HCT116 (cell line): ENCODE measurements at regions not wholly inside any gene's neighbourhood (a gene's known extent, or its start where the extent isn't known, plus 50 kb on each side); places are given as distances from the start of the nearest gene placed in this dataset.

Experiments
- ATAC-seq: fragments of 200-7000 bp; cut with Tn5 transposase; 2 replicates; pipeline ENCODE4 v1.9.1; 2020; ENCODE audit warnings: mild to moderate bottlenecking, moderate library complexity
- BruUV-seq: library from RNA; stranded (reverse); fragments of 400-500 nt; replicated peaks from 2 replicates; lab custom pipeline; 2021; lab: Mats Ljungman, UMichigan
- CTCF ChIA-PET: fragments of 300-600 bp; sonication (Branson Sonifier 250); formaldehyde crosslinking; loops from one replicate; lab custom pipeline; 2021; ENCODE audit warnings: antibody characterized with exemption; lab: Charles Lee
- POLR2A ChIA-PET: fragments of 300-600, 350-600 bp; sonication (Branson Sonifier 250); formaldehyde crosslinking; loops from one replicate; lab custom pipeline; 2021; ENCODE audit warnings: antibody characterized with exemption; lab: Charles Lee
- RAD21 ChIA-PET, 2 experiments: fragments of 300-600 bp; sonication (Branson Sonifier 250); formaldehyde crosslinking; loops; one replicate each; lab custom pipeline; 2023; ENCODE audit warnings: low total read pairs in 2 of 2; ENCODE audit not compliant: uncharacterized antibody in 2 of 2, unreplicated experiment in 2 of 2, low non-redundant PET in 1 of 2; lab: Charles Lee
- DNase-seq: peaks from one replicate; pipeline ENCODE4 v3.0.0-alpha.2; 2010; ENCODE audit warnings: low read depth, low spot score
- H2AFZ ChIP-seq: fragments of 200-600 bp; shearing (Covaris generic), sonication (generic); 2 replicates; pipeline ENCODE4 v1.6.1; 2017; ENCODE audit warnings: low read depth, mixed run types, mixed read lengths, antibody characterized with exemption, low read length; ENCODE audit not compliant: poor library complexity, severe bottlenecking
- H3K27ac ChIP-seq: 2 replicates; pipeline ENCODE4 v1.5.1; 2012; ENCODE audit warnings: low read depth, low read length
- H3K27me3 ChIP-seq: fragments of 200-600 bp; sonication (generic); 2 replicates; pipeline ENCODE4 v1.6.1; 2016; ENCODE audit warnings: mixed run types, low read length, mixed read lengths; ENCODE audit not compliant: insufficient read depth
- H3K36me3 ChIP-seq, 2 experiments: fragments of 200-500 bp in 1 of 2; fragments of 200-600 bp in 1 of 2; sonication (Bioruptor generic) in 1 of 2; sonication (generic) in 1 of 2; 2 replicates each; pipeline versions ENCODE4 v1.5.1 to v1.6.1; 2014 to 2016; ENCODE audit warnings: low read length in 2 of 2, inconsistent platforms in 1 of 2, mixed read lengths in 1 of 2, mixed run types in 1 of 2; ENCODE audit not compliant: insufficient read depth in 2 of 2, control insufficient read depth in 1 of 2
- H3K4me1 ChIP-seq, 2 experiments: fragments of 200-600 bp in 1 of 2; sonication (generic) in 1 of 2; 2 replicates each; pipeline versions ENCODE4 v1.5.1 to v1.6.1; 2012 to 2017; ENCODE audit warnings: low read length in 2 of 2, inconsistent platforms in 1 of 2, mild to moderate bottlenecking in 1 of 2, mixed read lengths in 1 of 2, mixed run types in 1 of 2, moderate library complexity in 1 of 2; ENCODE audit not compliant: insufficient read depth in 2 of 2, control insufficient read depth in 1 of 2
- H3K4me2 ChIP-seq: fragments of 200-600 bp; sonication (generic); 2 replicates; pipeline ENCODE4 v1.6.1; 2017; ENCODE audit warnings: mixed run types, low read length, mixed read lengths
- H3K4me3 ChIP-seq, 2 experiments: fragments of 200-600 bp in 1 of 2; sonication (generic) in 1 of 2; replicated peaks in 1 of 2; 2 replicates each; pipeline ENCODE4 v1.5.1; 2011 to 2016; ENCODE audit warnings: low read length in 2 of 2, control low read depth in 1 of 2, low read depth in 1 of 2, mild to moderate bottlenecking in 1 of 2, mixed read lengths in 1 of 2, mixed run types in 1 of 2
- H3K79me2 ChIP-seq: fragments of 200-600 bp; sonication (generic); 2 replicates; pipeline ENCODE4 v1.6.1; 2017; ENCODE audit warnings: mild to moderate bottlenecking, mixed run types, low read length, moderate library complexity, mixed read lengths; ENCODE audit not compliant: insufficient read depth
- H3K9ac ChIP-seq: fragments of 200-600 bp; sonication (generic); 2 replicates; pipeline ENCODE4 v1.6.1; 2016; ENCODE audit warnings: low read length, mixed read lengths
- H3K9me2 ChIP-seq: fragments of 200-600 bp; sonication (generic), shearing (Covaris generic); 2 replicates; pipeline ENCODE4 v1.6.1; 2017; ENCODE audit warnings: mixed run types, mild to moderate bottlenecking, moderate library complexity; ENCODE audit not compliant: insufficient read depth
- H3K9me3 ChIP-seq, 2 experiments: fragments of 200-500 bp in 1 of 2; fragments of 200-600 bp in 1 of 2; sonication (Bioruptor generic) in 1 of 2; sonication (generic) in 1 of 2; 2 replicates each; pipeline ENCODE4 v1.6.1; 2014 to 2017; ENCODE audit warnings: low read length in 2 of 2, mixed read lengths in 2 of 2, inconsistent platforms in 1 of 2, low read depth in 1 of 2, mild to moderate bottlenecking in 1 of 2, mixed run types in 1 of 2, moderate library complexity in 1 of 2; ENCODE audit not compliant: control insufficient read depth in 1 of 2, insufficient read depth in 1 of 2
- H4K20me1 ChIP-seq: fragments of 200-600 bp; sonication (generic), shearing (Covaris generic); 2 replicates; pipeline ENCODE4 v1.6.1; 2017; ENCODE audit warnings: mixed run types, mild to moderate bottlenecking, moderate library complexity; ENCODE audit not compliant: insufficient read depth
- ATF3 ChIP-seq: IDR thresholded peaks from 2 replicates; pipeline ENCODE4 v1.6.1; 2012
- CEBPB ChIP-seq: IDR thresholded peaks from 2 replicates; pipeline ENCODE4 v1.6.1; 2012; ENCODE audit warnings: low read depth
- ELF1 ChIP-seq: IDR thresholded peaks from 2 replicates; pipeline ENCODE4 v1.6.1; 2012; ENCODE audit warnings: low read depth, borderline replicate concordance
- EZH2phosphoT487 ChIP-seq: fragments of 200-600 bp; IDR thresholded peaks from 2 replicates; pipeline ENCODE4 v1.6.1; 2018; ENCODE audit warnings: antibody characterized with exemption, borderline replicate concordance
- REST ChIP-seq: IDR thresholded peaks from 2 replicates; pipeline ENCODE4 v1.6.1; 2012; ENCODE audit warnings: low read depth
- SP1 ChIP-seq: IDR thresholded peaks from 2 replicates; pipeline ENCODE4 v1.6.1; 2012; ENCODE audit warnings: low read depth
- SRF ChIP-seq: IDR thresholded peaks from 2 replicates; pipeline ENCODE4 v1.6.1; 2012; ENCODE audit warnings: low read depth
- ZBTB33 ChIP-seq: IDR thresholded peaks from 2 replicates; pipeline ENCODE4 v1.6.1; 2011; ENCODE audit warnings: mild to moderate bottlenecking, low read length, moderate library complexity; ENCODE audit not compliant: insufficient replicate concordance; ENCODE audit errors: extremely low read depth
- ZFX ChIP-seq: fragments of 450-650 bp; IDR thresholded peaks from 2 replicates; pipeline ENCODE4 v1.6.1; 2017
- intact Hi-C: fragments of 100-400 bp; cut with micrococcal nuclease; formaldehyde crosslinking; loops from 2 replicates; pipeline ENCODE4 v1.10.0; 2022

DNA sequence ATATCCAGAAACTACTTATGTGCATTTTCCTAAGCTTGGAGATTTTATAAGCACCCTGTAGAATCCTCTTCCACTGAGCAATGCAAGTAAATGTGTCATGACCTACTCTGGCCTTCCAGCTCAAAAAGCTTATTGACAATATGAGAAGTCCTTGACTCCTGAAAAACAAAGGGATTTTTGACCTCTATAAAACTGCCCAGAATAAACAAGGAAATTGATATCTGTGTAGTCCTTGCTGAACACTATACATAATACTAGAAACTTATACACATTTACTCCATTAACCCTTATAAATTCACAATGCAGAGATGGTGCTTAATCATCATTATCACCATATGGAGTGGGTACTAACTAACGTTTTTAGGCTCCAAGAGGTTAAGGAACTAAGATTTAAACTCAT is 197.4 kb upstream of the KRR1 start:
- Histone ChIP-seq H3K9me2 (no peaks in the 10 kb centered on the region), H3K27me3 (no peaks in the 10 kb centered on the region), H4K20me1 (no peaks in the 10 kb centered on the region), H3K79me2 (peaks cover 7% of the 10 kb centered on the region; the same call in 1 of the 2 replicates), H3K4me2 (peak overlapping the region; percentile 58), H3K27ac (peak overlapping the region; percentile 100), H3K9ac (peak overlapping the region; percentile 47), H2AFZ (no peak overlapping the region), H3K4me3 (no peak overlapping the region), H3K4me1 (peaks cover 89 to 99% of the 10 kb centered on the region in 2 experiments), H3K36me3 (no peaks in the 10 kb centered on the region), H3K9me3 (no peaks in the 10 kb centered on the region)
- intact Hi-C loops, result no loop called here
- DNase-seq (no peak), ATAC-seq (no peak)
- ChIA-PET RAD21 (no interaction called here), POLR2A (interaction anchor here (0.9 to 4.7 kb wide), 7 partner anchors 10 to 319 kb away, joined by 3 to 17 read pairs (median 10); no protein-coding TSS in a partner anchor), CTCF (interaction anchor here (1.8 kb wide), 1 partner anchor 16 kb away, joined by 4 read pairs; no protein-coding TSS in a partner anchor)
- TF ChIP-seq CEBPB, result no peak
- no peak for TF ChIP-seq ELF1
- no peak for TF ChIP-seq EZH2phosphoT487
- no peak for TF ChIP-seq ATF3
- TF ChIP-seq SP1, result no peak
- TF ChIP-seq ZFX, result no peak
- TF ChIP-seq REST, result no peak
- TF ChIP-seq SRF, result no peak
- no peak for TF ChIP-seq ZBTB33
- no TSS peak for BruUV-seq
